Mammary epithelial cell (primary cell): ENCODE measurements at regions not wholly inside any gene's neighbourhood (a gene's known extent, or its start where the extent isn't known, plus 50 kb on each side); places are given as distances from the start of the nearest gene placed in this dataset.

ENCODE experiments used
- EZH2 ChIP-seq: IDR thresholded peaks from 2 replicates; pipeline ENCODE4 v1.6.1; 2012; ENCODE audit warnings: low read length, inconsistent platforms, borderline replicate concordance
- TF ChIP-seq, protein P1 (sequence below), 2 donors: IDR thresholded peaks in 1 of 2; conservative IDR thresholded peaks in 1 of 2; 2 replicates each; pipeline ENCODE4 v1.5.1; 2011 to 2012; ENCODE audit warnings: inconsistent platforms in 2 of 2, low read length in 2 of 2, mild to moderate bottlenecking in 2 of 2, control low read depth in 1 of 2, low read depth in 1 of 2; ENCODE audit not compliant: insufficient read depth in 1 of 2; ENCODE audit errors: extremely low read depth in 1 of 2

DNA sequence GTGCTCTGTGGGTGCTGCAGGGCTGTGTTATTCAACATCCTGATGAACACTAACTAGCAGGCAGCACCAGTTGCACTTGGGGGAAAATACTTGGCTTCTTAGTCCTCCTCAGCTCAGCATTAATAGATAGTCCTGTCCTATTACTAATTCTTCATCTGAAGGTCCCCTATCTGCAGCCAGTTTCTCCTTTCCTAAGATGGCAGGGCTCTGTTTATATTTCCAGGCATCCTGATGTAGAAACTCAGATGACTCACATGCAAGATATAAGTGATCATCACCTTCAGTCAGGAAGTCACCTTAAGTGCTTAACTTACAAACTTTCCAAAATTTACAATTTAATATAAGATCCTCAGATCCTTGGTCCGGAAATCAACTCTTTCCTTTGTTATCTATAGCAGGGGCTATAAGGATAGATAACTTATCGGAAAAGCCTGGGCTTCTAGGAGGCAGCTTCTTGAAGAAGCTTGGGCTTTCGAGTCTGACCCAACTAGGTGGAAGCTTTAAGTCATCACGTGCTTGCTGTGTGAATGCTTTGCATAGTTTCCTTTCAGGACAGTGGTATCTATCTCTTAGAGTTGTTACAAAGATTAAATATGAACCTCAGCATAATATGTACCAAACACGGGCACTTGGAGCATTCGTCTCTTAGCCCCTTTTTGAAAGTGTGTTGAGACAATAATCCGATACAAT is 181.0 kb upstream of the GRIP1 start:
- TF ChIP-seq EZH2: no peak
- TF ChIP-seq, protein P1, sequence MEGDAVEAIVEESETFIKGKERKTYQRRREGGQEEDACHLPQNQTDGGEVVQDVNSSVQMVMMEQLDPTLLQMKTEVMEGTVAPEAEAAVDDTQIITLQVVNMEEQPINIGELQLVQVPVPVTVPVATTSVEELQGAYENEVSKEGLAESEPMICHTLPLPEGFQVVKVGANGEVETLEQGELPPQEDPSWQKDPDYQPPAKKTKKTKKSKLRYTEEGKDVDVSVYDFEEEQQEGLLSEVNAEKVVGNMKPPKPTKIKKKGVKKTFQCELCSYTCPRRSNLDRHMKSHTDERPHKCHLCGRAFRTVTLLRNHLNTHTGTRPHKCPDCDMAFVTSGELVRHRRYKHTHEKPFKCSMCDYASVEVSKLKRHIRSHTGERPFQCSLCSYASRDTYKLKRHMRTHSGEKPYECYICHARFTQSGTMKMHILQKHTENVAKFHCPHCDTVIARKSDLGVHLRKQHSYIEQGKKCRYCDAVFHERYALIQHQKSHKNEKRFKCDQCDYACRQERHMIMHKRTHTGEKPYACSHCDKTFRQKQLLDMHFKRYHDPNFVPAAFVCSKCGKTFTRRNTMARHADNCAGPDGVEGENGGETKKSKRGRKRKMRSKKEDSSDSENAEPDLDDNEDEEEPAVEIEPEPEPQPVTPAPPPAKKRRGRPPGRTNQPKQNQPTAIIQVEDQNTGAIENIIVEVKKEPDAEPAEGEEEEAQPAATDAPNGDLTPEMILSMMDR (conservative IDR thresholded peaks at IDR 0.05 in 1 of 2, IDR thresholded peaks at IDR 0.05 in 1 of 2; ENCODE audit: extremely low read depth in 1 of 2, insufficient read depth in 1 of 2, low read depth in 1 of 2, low read length in 2 of 2): no peak
